LNCAP (cell line): ENCODE measurements at regions not wholly inside any gene's neighbourhood (a gene's known extent, or its start where the extent isn't known, plus 50 kb on each side); places are given as distances from the start of the nearest gene placed in this dataset.

Experiments
- TF ChIP-seq, protein P1 (sequence below): fragments of 450-650 bp; IDR thresholded peaks from 2 replicates; pipeline ENCODE4 v1.5.1; 2017; ENCODE audit warnings: mild to moderate bottlenecking

DNA sequence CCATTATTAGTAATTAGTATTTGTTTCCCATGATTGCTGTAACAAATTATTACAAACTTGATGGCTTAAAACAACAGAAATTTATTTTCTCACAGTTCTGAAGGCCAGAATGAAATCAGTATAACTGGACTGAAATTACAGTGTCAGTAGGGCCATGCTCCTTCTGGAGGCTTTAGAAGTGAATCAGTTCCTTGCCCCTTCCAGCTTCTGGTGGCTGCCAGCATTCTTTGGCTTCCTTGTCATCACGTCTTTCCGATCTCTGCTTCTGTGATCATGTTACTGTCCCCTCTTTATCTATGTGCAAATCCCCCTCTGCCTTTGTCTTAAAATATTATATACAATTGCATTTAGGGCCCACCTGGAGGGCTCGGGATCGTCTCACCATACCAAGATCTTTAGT is 92.0 kb downstream of the FOXB1 start:
- TF ChIP-seq, protein P1, sequence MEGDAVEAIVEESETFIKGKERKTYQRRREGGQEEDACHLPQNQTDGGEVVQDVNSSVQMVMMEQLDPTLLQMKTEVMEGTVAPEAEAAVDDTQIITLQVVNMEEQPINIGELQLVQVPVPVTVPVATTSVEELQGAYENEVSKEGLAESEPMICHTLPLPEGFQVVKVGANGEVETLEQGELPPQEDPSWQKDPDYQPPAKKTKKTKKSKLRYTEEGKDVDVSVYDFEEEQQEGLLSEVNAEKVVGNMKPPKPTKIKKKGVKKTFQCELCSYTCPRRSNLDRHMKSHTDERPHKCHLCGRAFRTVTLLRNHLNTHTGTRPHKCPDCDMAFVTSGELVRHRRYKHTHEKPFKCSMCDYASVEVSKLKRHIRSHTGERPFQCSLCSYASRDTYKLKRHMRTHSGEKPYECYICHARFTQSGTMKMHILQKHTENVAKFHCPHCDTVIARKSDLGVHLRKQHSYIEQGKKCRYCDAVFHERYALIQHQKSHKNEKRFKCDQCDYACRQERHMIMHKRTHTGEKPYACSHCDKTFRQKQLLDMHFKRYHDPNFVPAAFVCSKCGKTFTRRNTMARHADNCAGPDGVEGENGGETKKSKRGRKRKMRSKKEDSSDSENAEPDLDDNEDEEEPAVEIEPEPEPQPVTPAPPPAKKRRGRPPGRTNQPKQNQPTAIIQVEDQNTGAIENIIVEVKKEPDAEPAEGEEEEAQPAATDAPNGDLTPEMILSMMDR: no peak

DNA sequence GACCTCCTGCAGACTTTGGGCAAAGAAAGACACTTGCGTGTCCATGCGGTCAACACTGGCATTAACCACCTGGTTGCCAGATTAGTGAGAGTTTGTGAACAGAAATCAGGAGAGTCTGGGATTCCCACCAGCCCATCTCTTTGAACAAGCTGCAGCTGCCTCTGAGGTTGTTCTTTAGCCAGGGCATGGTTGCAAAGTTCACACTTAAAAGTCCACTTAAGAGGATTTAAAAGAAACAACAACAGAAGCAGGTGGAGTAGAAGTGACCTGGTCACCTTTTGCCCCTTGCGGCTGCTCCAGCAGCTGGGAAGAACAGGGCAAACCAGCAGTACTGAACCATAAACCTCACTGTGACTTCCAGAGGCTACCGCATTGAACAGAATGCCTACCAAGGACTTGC is 97.3 kb downstream of the FOXB1 start:
- TF ChIP-seq, protein P1: no peak

- TF ChIP-seq, protein P1: no peak
These were observed 98.6 kb downstream of the FOXB1 start for GRCh38 chr15:60102748-60103147.

DNA sequence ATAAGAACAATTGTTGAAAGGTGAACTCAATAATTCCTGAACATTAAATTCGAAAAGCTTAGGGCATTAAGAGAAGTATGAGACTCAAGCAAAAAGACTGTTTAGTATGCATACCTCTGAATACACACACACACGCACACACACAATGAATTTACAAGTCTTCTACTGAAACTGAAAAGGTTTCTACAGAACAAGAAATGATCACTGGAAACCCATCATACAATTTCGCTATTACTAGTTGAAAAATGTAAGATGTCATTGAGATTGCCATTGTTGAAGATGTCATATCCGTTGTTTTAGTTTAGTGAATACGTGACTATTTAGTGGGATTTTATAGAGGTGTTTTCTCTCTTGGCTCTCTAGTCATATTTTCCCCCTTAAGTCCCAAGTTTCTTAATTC is 106.8 kb downstream of the FOXB1 start:
- TF ChIP-seq, protein P1: no peak

DNA sequence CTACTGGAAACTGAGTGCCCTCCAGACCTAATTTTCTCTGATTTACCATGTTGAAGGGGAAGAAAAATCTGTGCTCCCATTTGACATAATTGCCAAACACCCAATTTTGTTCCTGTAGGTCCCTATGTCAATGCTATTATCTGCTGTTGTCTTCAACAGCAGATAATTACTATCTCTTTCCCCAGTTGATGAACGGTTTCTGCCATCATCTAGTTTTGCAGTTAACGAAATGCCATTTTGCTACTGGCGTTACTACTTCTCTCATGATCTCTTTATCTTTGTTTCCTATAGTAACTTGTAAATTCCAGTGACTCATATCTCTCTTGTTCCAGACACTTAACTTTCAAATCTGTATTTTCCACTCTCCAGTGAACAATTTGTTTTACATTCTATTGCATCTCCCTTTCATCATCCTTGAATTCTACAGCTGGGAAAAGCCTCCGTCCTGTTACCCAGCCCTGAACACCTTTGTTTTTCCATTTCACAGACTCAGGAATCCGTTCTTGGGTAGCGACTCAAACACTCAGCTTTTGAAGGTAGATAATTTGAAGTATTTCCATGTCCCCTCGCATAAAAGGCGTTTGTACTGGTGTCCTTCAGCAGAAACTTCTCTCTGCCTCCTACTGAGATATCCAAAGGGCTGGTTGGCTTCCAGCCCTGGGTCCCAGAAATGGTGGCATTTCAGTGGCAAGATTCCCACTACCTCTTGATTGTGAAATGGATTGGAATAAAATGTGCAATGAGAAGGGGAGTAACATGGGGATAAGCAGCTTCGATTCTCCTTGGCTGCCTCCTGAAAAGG is 111.7 kb downstream of the FOXB1 start:
- TF ChIP-seq, protein P1: no peak

GRCh38 chr15:60116456-60117089 is 112.5 kb downstream of the FOXB1 start:
- TF ChIP-seq, protein P1: no peak

- TF ChIP-seq, protein P1: no peak
These were observed 114.0 kb downstream of the FOXB1 start for GRCh38 chr15:60118146-60118545.
